A549 (cell line): ENCODE measurements at regions not wholly inside any gene's neighbourhood (a gene's known extent, or its start where the extent isn't known, plus 50 kb on each side); places are given as distances from the start of the nearest gene placed in this dataset.

ENCODE experiments used
- BHLHE40 ChIP-seq: IDR thresholded peaks from 2 replicates; pipeline ENCODE4 v1.6.1; 2012; ENCODE audit warnings: low read depth, low read length, inconsistent platforms
- CEBPB ChIP-seq, 2 experiments: fragments of >200 bp in 1 of 2; sonication (Bioruptor Twin) in 1 of 2; formaldehyde crosslinking in 1 of 2; IDR thresholded peaks; 2 replicates each; pipeline ENCODE4 v1.6.1; 2012 to 2016
- CTCF ChIP-seq: fragments of >200 bp; sonication (Bioruptor Twin); formaldehyde crosslinking; IDR thresholded peaks from 3 replicates; pipeline ENCODE4 v1.5.1; 2016
- EP300 ChIP-seq, 2 experiments: fragments of >200 bp; sonication (Bioruptor Twin); formaldehyde crosslinking; IDR thresholded peaks; 2 replicates in 1 of 2; 3 replicates in 1 of 2; pipeline ENCODE4 v1.6.1; 2016 to 2017
- JUNB ChIP-seq: fragments of >200 bp; sonication (Bioruptor Twin); formaldehyde crosslinking; IDR thresholded peaks from 2 replicates; pipeline ENCODE4 v1.6.1; 2016
- MYC ChIP-seq: IDR thresholded peaks from 2 replicates; pipeline ENCODE4 v1.6.1; 2012; ENCODE audit warnings: mild to moderate bottlenecking, inconsistent platforms, low read length, improper control_type of control experiment, borderline replicate concordance
- NPAS2 ChIP-seq: fragments of 250-450 bp; sonication (Bioruptor Pico); IDR thresholded peaks from 2 replicates; pipeline ENCODE4 v1.8.0; 2022; ENCODE audit warnings: mild to moderate bottlenecking, moderate library complexity, borderline replicate concordance
- NR3C1 ChIP-seq: fragments of >200 bp; sonication (Bioruptor Twin); formaldehyde crosslinking; IDR thresholded peaks from 3 replicates; pipeline ENCODE4 v1.6.1; 2017
- PHF8 ChIP-seq: fragments of 200-600 bp; sonication (generic); IDR thresholded peaks from 2 replicates; pipeline ENCODE4 v1.6.1; 2016; ENCODE audit warnings: low read depth, mild to moderate bottlenecking, antibody characterized with exemption, moderate library complexity, borderline replicate concordance
- POLR2A ChIP-seq: IDR thresholded peaks from 2 replicates; pipeline ENCODE4 v1.6.1; 2012; ENCODE audit warnings: mild to moderate bottlenecking, low read length
- RAD21 ChIP-seq, 2 experiments: fragments of >200 bp in 1 of 2; sonication (Bioruptor Twin) in 1 of 2; formaldehyde crosslinking in 1 of 2; IDR thresholded peaks in 1 of 2; conservative IDR thresholded peaks in 1 of 2; 2 replicates in 1 of 2; 3 replicates in 1 of 2; pipeline ENCODE4 v1.6.1; 2012 to 2018; ENCODE audit warnings: inconsistent platforms in 1 of 2
- REST ChIP-seq: fragments of 200-600 bp; sonication (generic); IDR thresholded peaks from 2 replicates; pipeline ENCODE4 v1.6.1; 2016; ENCODE audit warnings: antibody characterized with exemption, mild to moderate bottlenecking, moderate library complexity
- SREBF2 ChIP-seq: fragments of 450-650 bp; IDR thresholded peaks from 2 replicates; pipeline ENCODE4 v1.6.1; 2014; ENCODE audit warnings: mild to moderate bottlenecking, moderate library complexity
- ZNF302 ChIP-seq: fragments of 250-450 bp; sonication (Bioruptor Pico); IDR thresholded peaks from 2 replicates; pipeline ENCODE4 v1.9.0; 2021; ENCODE audit warnings: inconsistent platforms, mild to moderate bottlenecking, moderate library complexity

GRCh38 chr6:14267885-14268660, 150.5 kb downstream of the CD83 start:
- TF ChIP-seq ZNF302 (CRISPR knock-in tag), result no peak
- no peak for TF ChIP-seq MYC
- no peak for TF ChIP-seq CEBPB (IDR thresholded peaks at IDR 0.05)
- no peak for TF ChIP-seq CTCF
- no peak for TF ChIP-seq JUNB
- TF ChIP-seq SREBF2, result no peak
- no peak for TF ChIP-seq NPAS2 (CRISPR knock-in tag)
- TF ChIP-seq POLR2A, result no peak
- no peak for TF ChIP-seq EP300 (IDR thresholded peaks at IDR 0.05)
- TF ChIP-seq RAD21 (conservative IDR thresholded peaks at IDR 0.05 in 1 of 2, IDR thresholded peaks at IDR 0.05 in 1 of 2), result no peak
- TF ChIP-seq PHF8, result no peak
- no peak for TF ChIP-seq REST
- no peak for TF ChIP-seq NR3C1
- TF ChIP-seq BHLHE40, result no peak
